ENCODE measurements at regions not wholly inside any gene's neighbourhood (a gene's known extent, or its start where the extent isn't known, plus 50 kb on each side); places are given as distances from the start of the nearest gene placed in this dataset.

GRCh38 chr3:61340931-61341461 lies 89.7 kb upstream of the FHIT start:
- H3K79me2 ChIP-seq (ENCODE audit: insufficient read depth, low read length): no peaks in the 10 kb centered on the region
- no peaks in the 10 kb centered on the region for H4K20me1 ChIP-seq (ENCODE audit: insufficient read depth, low read length)
- H3K27me3 ChIP-seq (ENCODE audit: insufficient read depth, low read length): no peaks in the 10 kb centered on the region
- no peaks in the 10 kb centered on the region for H3K9me3 ChIP-seq (ENCODE audit: low read length)
- no peak overlapping the region for H3K27ac ChIP-seq (ENCODE audit: low read depth, low read length, poor library complexity, severe bottlenecking)
- TF ChIP-seq CTCF (IDR thresholded peaks at IDR 0.05; ENCODE audit: low read length) (no peak), EZH2 (IDR thresholded peaks at IDR 0.05; ENCODE audit: borderline replicate concordance, low read length) (no peak)
- no peak overlapping the region for H3K9ac ChIP-seq (ENCODE audit: low read length)
- H3K9me2 ChIP-seq (ENCODE audit: low read depth, low read length): no peaks in the 10 kb centered on the region
- H3F3A ChIP-seq (ENCODE audit: insufficient read depth, low read length): no peaks in the 10 kb centered on the region
- H3K4me1 ChIP-seq (ENCODE audit: insufficient read depth, low read length, severe bottlenecking): no peaks in the 10 kb centered on the region
- no peak overlapping the region for H3K4me2 ChIP-seq (ENCODE audit: low read length)
- no peak overlapping the region for H2AFZ ChIP-seq (ENCODE audit: low read length)
- H3K36me3 ChIP-seq (ENCODE audit: insufficient read depth, low read length): no peaks in the 10 kb centered on the region
- no peak overlapping the region for H3K4me3 ChIP-seq (ENCODE audit: low read depth, low read length, poor library complexity, severe bottlenecking)

DNA sequence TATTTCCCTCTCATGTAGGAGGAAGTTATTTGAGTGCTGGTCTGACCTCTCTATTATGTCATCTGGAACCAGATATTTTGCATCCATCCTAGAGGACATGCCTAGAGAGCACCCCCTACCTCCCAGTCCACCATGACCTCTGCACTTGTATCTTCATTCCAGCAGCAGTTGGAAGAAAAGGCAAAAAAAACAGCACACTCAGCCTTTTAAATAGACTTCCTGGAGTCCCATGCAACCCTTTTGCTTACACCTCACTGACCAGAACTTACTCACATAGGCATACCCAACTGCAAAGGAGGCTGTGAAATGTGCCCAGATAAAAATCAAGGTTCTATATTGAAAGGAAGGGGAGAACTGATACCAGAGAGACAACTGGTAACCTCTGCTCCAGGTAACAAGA lies 92.3 kb upstream of the FHIT start:
- Histone ChIP-seq H3K4me1 (ENCODE audit: insufficient read depth, low read length, severe bottlenecking) (no peaks in the 10 kb centered on the region), H3K79me2 (ENCODE audit: insufficient read depth, low read length) (no peaks in the 10 kb centered on the region), H3K4me2 (ENCODE audit: low read length) (no peak overlapping the region), H3K4me3 (ENCODE audit: low read depth, low read length, poor library complexity, severe bottlenecking) (no peak overlapping the region), H3K27ac (ENCODE audit: low read depth, low read length, poor library complexity, severe bottlenecking) (no peak overlapping the region), H3F3A (ENCODE audit: insufficient read depth, low read length) (no peaks in the 10 kb centered on the region), H3K27me3 (ENCODE audit: insufficient read depth, low read length) (no peaks in the 10 kb centered on the region; the same call in 1 of the 2 replicates), H3K9me3 (ENCODE audit: low read length) (no peaks in the 10 kb centered on the region), H4K20me1 (ENCODE audit: insufficient read depth, low read length) (no peaks in the 10 kb centered on the region), H3K9ac (ENCODE audit: low read length) (no peak overlapping the region), H3K9me2 (ENCODE audit: low read depth, low read length) (no peaks in the 10 kb centered on the region), H2AFZ (ENCODE audit: low read length) (no peak overlapping the region), H3K36me3 (ENCODE audit: insufficient read depth, low read length) (no peaks in the 10 kb centered on the region)
- no peak for TF ChIP-seq EZH2 (IDR thresholded peaks at IDR 0.05; ENCODE audit: borderline replicate concordance, low read length)
- no peak for TF ChIP-seq CTCF (IDR thresholded peaks at IDR 0.05; ENCODE audit: low read length)

GRCh38 chr3:61345020-61345419 lies 93.8 kb upstream of the FHIT start:
- Histone ChIP-seq H3K9ac (ENCODE audit: low read length) (no peak overlapping the region), H3K27me3 (ENCODE audit: insufficient read depth, low read length) (no peaks in the 10 kb centered on the region; the same call in 1 of the 2 replicates), H3F3A (ENCODE audit: insufficient read depth, low read length) (no peaks in the 10 kb centered on the region), H3K27ac (ENCODE audit: low read depth, low read length, poor library complexity, severe bottlenecking) (no peak overlapping the region), H3K36me3 (ENCODE audit: insufficient read depth, low read length) (no peaks in the 10 kb centered on the region), H3K4me3 (ENCODE audit: low read depth, low read length, poor library complexity, severe bottlenecking) (no peak overlapping the region), H2AFZ (ENCODE audit: low read length) (no peak overlapping the region), H3K9me3 (ENCODE audit: low read length) (no peaks in the 10 kb centered on the region), H3K9me2 (ENCODE audit: low read depth, low read length) (no peaks in the 10 kb centered on the region), H3K4me2 (ENCODE audit: low read length) (no peak overlapping the region), H3K79me2 (ENCODE audit: insufficient read depth, low read length) (no peaks in the 10 kb centered on the region), H3K4me1 (ENCODE audit: insufficient read depth, low read length, severe bottlenecking) (no peaks in the 10 kb centered on the region), H4K20me1 (ENCODE audit: insufficient read depth, low read length) (no peaks in the 10 kb centered on the region)
- TF ChIP-seq EZH2 (IDR thresholded peaks at IDR 0.05; ENCODE audit: borderline replicate concordance, low read length): no peak
- no peak for TF ChIP-seq CTCF (IDR thresholded peaks at IDR 0.05; ENCODE audit: low read length)

Data from OCI-LY1 (cell line).